Colonic mucosa (tissue), 4 donors: ENCODE measurements at regions not wholly inside any gene's neighbourhood (a gene's known extent, or its start where the extent isn't known, plus 50 kb on each side); places are given as distances from the start of the nearest gene placed in this dataset.

Source experiments
- DNase-seq: peaks from one replicate; pipeline ENCODE4 v3.0.0-alpha.2; 2020
- H3K27ac ChIP-seq: fragments of 200-600 bp; one replicate; pipeline ENCODE4 v1.8.0; 2021
- H3K27me3 ChIP-seq: fragments of 200-600 bp; one replicate; pipeline ENCODE4 v1.8.0; 2021
- H3K36me3 ChIP-seq: fragments of 200-600 bp; one replicate; pipeline ENCODE4 v1.8.0; 2021
- H3K4me1 ChIP-seq: fragments of 200-600 bp; one replicate; pipeline ENCODE4 v1.8.0; 2021; ENCODE audit warnings: mild to moderate bottlenecking
- H3K4me3 ChIP-seq: fragments of 200-600 bp; one replicate; pipeline ENCODE4 v1.8.0; 2021
- H3K9ac ChIP-seq, 2 donors: one replicate each; pipeline ENCODE4 v1.7.0; 2013; ENCODE audit warnings: control low read depth in 2 of 2, low read depth in 2 of 2, low read length in 2 of 2
- H3K9me3 ChIP-seq: fragments of 200-600 bp; one replicate; pipeline ENCODE4 v1.8.0; 2021
- CTCF ChIP-seq: fragments of 200-600 bp; IDR thresholded peaks from one replicate; pipeline ENCODE4 v1.8.0; 2022; ENCODE audit warnings: antibody characterized with exemption, mild to moderate bottlenecking
- intact Hi-C: fragments of 100-400 bp; cut with DNase I; formaldehyde crosslinking; loops from one replicate; pipeline ENCODE4 v1.14.1; 2022
- donor health status: healthy.
- donor health status: DM: no; HTN: no; CAD: no.
- donor health status: DM: no; HTN: no; CAD: no.

- intact Hi-C loops: no loop called here
- no peaks in the 10 kb centered on the region for H3K4me1 ChIP-seq
- H3K27me3 ChIP-seq: no peaks in the 10 kb centered on the region
- no peaks in the 10 kb centered on the region for H3K36me3 ChIP-seq
- no peak for TF ChIP-seq CTCF
- H3K27ac ChIP-seq: no peak overlapping the region
- H3K9ac ChIP-seq: no peak overlapping the region
- no peak for DNase-seq
- no peaks in the 10 kb centered on the region for H3K9me3 ChIP-seq
- no peak overlapping the region for H3K4me3 ChIP-seq
Observed at GRCh38 chr11:128209138-128209435, 378.3 kb downstream of the ETS1 start.

- no peak for DNase-seq
- no peaks in the 10 kb centered on the region for H3K4me1 ChIP-seq
- no peaks in the 10 kb centered on the region for H3K9me3 ChIP-seq
- no peak overlapping the region for H3K4me3 ChIP-seq
- H3K27ac ChIP-seq: no peak overlapping the region
- no peaks in the 10 kb centered on the region for H3K36me3 ChIP-seq
- H3K9ac ChIP-seq: no peak overlapping the region
- TF ChIP-seq CTCF: no peak
- no peaks in the 10 kb centered on the region for H3K27me3 ChIP-seq
- intact Hi-C loops: no loop called here
Observed at GRCh38 chr11:128208329-128209137, 378.8 kb downstream of the ETS1 start.

- intact Hi-C loops: no loop called here
- Histone ChIP-seq H3K4me3 (no peak overlapping the region), H3K27me3 (no peaks in the 10 kb centered on the region), H3K27ac (no peak overlapping the region), H3K36me3 (no peaks in the 10 kb centered on the region), H3K9ac (no peak overlapping the region), H3K4me1 (no peaks in the 10 kb centered on the region), H3K9me3 (no peaks in the 10 kb centered on the region)
- no peak for DNase-seq
- TF ChIP-seq CTCF: no peak
Observed at GRCh38 chr11:128207861-128208321, 379.5 kb downstream of the ETS1 start.

- no peaks in the 10 kb centered on the region for H3K36me3 ChIP-seq
- intact Hi-C loops: no loop called here
- no peaks in the 10 kb centered on the region for H3K9me3 ChIP-seq
- H3K9ac ChIP-seq: no peak overlapping the region
- TF ChIP-seq CTCF: no peak
- no peak overlapping the region for H3K4me3 ChIP-seq
- no peaks in the 10 kb centered on the region for H3K27me3 ChIP-seq
- no peaks in the 10 kb centered on the region for H3K4me1 ChIP-seq
- DNase-seq: no peak
- no peak overlapping the region for H3K27ac ChIP-seq
Observed at GRCh38 chr11:128206461-128206860, 380.9 kb downstream of the ETS1 start.

GRCh38 chr11:128205796-128206195, 381.6 kb downstream of the ETS1 start:
- no peaks in the 10 kb centered on the region for H3K9me3 ChIP-seq
- no peak overlapping the region for H3K4me3 ChIP-seq
- H3K27ac ChIP-seq: no peak overlapping the region
- H3K4me1 ChIP-seq: no peaks in the 10 kb centered on the region
- no peak overlapping the region for H3K9ac ChIP-seq
- no peak for DNase-seq
- intact Hi-C loops: no loop called here
- H3K36me3 ChIP-seq: no peaks in the 10 kb centered on the region
- H3K27me3 ChIP-seq: no peaks in the 10 kb centered on the region
- TF ChIP-seq CTCF: no peak
